Effector CD8-positive, alpha-beta T cell (primary cell): ENCODE measurements at regions not wholly inside any gene's neighbourhood (a gene's known extent, or its start where the extent isn't known, plus 50 kb on each side); places are given as distances from the start of the nearest gene placed in this dataset.
"Not testable (repeated sequence)": the region's sequence is repeated elsewhere in the genome, so short reads cannot be mapped to it uniquely, and the experiment has no call there.

Experiments used
- DNase-seq: peaks from one replicate; lab custom pipeline; 2025; lab: John Stamatoyannopoulos, UW

- DNase-seq = not testable (repeated sequence)
Observed at GRCh38 chr5:2533848-2534247, 217.6 kb downstream of the IRX2 start.

GRCh38 chr5:2532809-2533208, 218.7 kb downstream of the IRX2 start:
- no peak for DNase-seq

DNA sequence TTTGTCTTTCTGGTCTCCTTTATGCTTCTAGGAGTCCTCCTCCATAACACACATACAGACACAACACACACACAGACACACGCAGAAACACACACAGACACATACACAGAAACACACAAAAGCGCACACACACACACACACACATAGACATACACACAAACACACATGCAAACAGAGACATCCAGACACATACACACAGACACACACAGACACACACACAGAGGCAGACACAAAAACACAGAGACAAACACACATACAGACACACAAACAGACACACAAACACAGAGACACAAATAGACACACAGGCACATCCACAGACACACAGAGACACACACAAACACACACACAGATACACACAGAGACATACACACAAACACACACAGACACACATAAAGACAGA, 220.2 kb downstream of the IRX2 start:
- DNase-seq = no peak

DNA sequence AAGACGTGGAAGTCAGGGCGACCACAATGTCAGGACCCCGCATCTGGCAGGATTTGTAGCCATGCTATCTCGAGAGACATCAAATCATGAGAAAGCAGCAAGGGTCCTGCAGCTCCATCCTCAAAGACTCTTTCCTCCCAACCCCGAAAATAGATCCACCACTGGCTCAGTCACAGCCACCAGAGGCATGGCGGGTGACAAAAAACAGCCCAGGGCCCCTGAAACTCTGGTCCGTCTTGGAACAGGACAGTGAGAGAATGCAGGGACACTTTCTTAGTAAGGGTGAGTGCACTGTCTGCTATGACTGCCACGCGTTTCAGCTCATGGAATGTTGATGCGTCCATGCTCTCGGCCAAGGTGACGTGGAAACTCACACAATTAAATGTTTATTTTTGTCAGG, 220.9 kb downstream of the IRX2 start:
- DNase-seq = no peak

GRCh38 chr5:2529371-2530092, 221.9 kb downstream of the IRX2 start:
- DNase-seq = no peak

DNA sequence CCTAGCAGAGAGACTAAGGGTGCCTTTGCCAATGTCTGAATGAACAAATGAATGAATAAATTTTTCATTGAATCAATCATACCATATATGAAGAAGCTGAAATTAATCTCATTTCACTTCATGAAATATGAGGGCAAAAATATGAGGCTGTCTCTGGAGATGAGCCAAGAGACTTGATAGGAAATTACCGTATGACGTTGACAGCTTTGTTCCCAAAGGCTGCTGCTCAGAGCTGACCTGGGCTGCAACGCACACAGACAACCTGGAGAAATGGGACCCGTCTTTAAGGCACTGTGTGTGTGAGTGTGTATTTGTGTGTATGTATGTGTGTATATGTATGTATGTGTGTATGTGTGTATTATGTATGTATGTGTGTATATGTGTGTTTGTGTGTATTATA, 226.1 kb downstream of the IRX2 start:
- no peak for DNase-seq

GRCh38 chr5:2524620-2525019, 226.9 kb downstream of the IRX2 start:
- no peak for DNase-seq

- DNase-seq = no peak
Observed at GRCh38 chr5:2523180-2523579, 228.3 kb downstream of the IRX2 start.

DNA sequence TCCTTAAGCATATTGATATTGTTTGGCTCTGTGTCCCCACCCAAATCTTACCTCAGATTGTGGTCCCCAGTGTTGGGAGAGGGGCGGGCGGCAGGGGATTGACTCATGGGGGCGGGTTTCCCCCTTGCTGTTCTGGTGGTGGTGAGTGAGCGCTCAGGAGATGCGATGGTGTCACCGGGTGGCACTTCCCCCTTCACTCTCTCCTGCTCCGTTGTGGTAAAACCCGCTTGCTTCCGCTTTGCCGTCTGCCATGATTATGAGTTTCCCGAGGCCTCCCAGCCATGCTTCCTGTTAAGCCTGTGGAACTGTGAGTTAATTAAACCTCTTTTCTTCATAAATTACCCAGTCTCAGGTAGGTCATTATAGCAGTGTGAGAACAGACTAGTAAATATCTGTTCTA, 229.1 kb downstream of the IRX2 start:
- no peak for DNase-seq

- no peak for DNase-seq
Observed at GRCh38 chr5:2519153-2519552, 232.3 kb downstream of the IRX2 start.

DNA sequence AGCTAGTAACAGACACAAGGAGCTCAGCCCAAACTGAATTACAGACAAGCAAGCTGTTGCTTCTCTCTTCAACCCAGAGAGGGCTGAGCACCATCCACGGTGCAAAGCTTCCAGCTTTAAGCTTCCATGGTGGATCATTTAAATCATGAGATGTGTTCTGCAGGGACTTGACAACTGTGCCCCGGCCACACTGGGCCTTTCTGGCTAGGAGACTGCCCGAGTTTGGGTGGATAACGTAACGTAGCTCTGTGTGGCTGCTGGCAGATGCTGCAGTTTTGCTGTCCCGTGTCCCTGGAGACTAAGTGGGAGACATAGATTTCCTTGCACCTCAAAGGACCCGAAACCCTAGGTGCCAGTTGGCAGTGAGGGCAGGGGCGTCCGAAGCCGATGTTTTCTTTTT, 234.0 kb downstream of the IRX2 start:
- no peak for DNase-seq

DNA sequence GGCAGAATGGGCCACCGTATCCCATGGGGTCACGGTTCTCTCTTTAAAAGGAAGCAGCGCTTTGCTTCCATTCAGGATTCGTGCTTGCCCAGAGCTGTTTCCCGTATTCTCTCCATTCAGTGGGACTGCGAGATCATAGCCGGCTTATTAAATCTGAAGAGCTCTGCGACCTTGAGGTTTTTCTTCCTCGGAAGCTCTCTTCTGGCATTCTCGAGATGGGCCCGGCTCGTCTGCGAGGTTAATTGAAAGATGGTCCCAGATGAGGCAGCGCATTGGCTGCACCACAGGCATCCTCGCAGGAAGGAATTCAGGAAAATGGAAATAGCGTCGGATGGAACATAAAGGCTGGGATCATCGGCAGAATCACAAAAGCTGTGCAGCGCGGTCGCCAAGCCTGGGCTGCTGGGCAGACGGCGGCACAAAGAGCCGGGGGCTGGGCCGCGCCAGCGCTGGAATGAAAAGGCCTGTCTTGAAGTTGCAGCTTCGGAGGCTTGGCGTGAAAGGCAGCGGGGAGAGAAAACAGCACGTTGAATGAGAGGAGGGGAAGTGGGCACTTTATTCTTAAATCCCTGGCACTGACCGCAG, 236.2 kb downstream of the IRX2 start:
- DNase-seq = no peak

- no peak for DNase-seq
Observed at GRCh38 chr5:2514484-2514883, 237.0 kb downstream of the IRX2 start.

DNA sequence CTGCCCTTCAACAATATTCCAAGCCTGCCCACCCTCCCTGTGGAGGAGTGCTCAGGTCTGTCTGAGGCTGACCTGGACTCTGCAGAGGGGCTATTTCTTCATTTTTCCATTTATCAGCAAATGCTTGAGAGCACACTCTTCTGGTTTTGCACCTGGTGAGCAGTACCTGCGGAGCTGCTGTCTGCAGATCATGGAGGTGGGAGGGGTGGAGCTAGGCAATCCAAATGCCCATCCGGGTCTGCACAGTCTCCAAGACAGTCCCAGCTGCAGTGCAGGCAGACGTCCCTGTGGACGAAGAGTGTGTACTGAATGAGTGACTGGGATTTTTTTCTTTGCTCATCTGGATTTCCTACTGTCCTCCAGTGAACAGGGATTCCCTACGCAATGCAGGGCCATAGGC, 239.8 kb downstream of the IRX2 start:
- DNase-seq = no peak

- no peak for DNase-seq
Observed at GRCh38 chr5:2511126-2511525, 240.4 kb downstream of the IRX2 start.

- no peak for DNase-seq
Observed at GRCh38 chr5:2509527-2509926, 241.9 kb downstream of the IRX2 start.

GRCh38 chr5:2508514-2508913, 243.0 kb downstream of the IRX2 start:
- no peak for DNase-seq

DNA sequence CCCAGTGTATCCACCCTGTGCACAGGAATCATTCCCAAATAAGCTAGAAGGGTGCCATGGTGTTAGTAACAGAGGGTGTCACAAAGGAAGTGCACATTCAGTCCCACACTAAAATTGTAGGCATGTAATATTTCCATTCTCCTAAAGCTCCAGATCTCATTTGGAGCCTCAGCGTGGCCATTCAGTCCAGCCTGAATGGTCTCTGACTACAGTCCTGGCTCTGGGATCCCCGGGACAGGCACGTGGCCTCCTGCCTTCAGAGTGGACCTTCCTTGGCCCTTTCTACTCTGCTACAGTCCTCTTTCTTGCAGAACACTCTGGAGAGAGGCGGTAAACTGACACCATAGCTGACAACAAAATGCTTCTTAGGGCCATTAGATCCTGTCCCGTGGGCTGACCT, 243.9 kb downstream of the IRX2 start:
- no peak for DNase-seq

DNA sequence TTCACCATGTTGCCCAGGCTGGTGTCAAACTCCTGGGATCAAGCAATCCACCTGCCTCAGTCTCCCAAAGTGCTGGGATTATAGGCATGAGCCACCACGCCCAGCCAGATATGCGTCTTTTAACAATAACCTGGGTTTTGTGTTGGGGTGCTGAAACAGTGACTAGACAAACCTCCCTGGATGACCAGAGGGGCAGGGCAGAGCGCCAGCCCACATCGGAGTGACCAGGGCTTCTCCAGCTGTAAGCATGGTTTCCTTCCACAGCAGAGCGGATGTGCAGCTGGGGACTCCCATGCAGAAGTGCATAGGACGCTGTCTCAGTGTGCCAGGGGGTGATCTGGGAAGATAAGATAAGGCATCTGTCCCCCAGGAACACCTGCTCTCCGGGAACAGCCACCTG, 244.9 kb downstream of the IRX2 start:
- DNase-seq = no peak

DNA sequence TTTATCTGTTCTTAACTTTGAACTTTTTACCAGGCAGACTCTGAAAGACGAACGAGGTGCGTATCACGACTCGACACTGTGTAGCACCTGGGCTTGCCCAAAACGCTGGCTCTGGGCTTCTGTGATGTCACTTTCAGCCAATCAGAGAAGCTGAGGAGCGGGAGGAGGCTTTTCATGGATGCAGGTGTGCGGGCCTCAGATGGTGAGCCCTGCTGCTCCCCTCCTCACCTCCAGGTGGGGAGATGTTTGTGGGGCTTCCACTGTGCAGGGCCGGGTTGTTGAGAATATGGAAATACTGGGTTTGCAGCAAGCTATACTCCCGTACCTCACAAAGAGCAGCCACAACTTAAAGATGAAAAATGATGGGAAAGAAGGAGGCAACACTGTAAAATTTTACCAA, 246.3 kb downstream of the IRX2 start:
- no peak for DNase-seq

DNA sequence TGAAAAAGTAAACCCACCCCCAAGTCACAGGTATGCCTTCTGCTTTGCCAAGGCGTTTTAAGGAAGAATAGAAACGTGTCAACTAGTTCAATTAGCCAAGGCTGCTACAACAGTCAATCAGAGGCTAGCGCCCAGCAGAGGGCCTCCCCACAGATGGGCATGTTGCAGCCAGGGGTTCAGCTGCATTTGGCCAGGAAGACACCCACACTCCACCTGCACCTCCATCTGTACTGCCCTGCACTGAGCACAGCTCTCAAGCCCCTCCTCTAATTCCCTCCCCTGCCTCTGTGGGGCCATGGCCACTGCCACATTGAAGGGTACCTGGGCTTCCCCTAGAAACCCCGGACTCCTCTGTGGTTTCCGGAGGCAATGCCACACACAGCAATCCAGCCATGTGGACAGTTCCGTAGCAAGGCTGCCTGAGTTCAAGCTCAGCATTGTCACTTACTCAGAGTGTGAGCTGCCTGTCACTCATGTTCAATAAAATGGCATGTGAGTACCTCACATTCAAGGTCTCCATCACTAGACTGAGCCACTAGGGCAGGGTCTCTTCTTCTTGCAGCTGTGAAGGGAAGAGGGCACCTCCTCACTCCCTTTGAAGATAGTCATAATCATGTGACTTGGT, 248.4 kb downstream of the IRX2 start:
- DNase-seq = no peak

GRCh38 chr5:2499917-2500316, 251.6 kb downstream of the IRX2 start:
- no peak for DNase-seq

DNA sequence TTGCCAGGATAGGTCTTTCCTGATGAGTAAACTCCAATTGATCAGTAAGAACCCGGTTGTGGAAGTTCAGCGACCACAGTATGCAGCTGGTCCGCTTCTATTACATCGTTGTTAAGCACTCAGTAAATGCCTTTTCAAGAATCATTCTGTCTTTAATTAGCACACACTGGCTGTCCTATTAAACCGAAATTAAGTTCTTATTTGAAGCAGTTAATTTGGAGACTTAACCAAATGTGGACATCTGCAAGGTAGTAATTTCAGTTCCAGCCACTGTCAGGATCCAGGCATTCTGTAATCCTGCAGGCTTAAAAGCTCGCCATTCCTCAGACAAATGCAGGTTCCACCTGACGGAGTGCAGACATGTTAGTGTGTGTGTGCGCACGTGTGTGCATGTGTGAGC, 254.6 kb downstream of the IRX2 start:
- DNase-seq = no peak

GRCh38 chr5:2496126-2496525, 255.4 kb downstream of the IRX2 start:
- no peak for DNase-seq
